Activated CD4-positive, alpha-beta memory T cell treated with anti-CD3 and anti-CD28 coated beads for 36 hours (primary cell): ENCODE measurements at regions not wholly inside any gene's neighbourhood (a gene's known extent, or its start where the extent isn't known, plus 50 kb on each side); places are given as distances from the start of the nearest gene placed in this dataset.
"Not testable (repeated sequence)": the region's sequence is repeated elsewhere in the genome, so short reads cannot be mapped to it uniquely, and the experiment has no call there.

Source experiments
- CTCF ChIA-PET: fragments of 350-600 bp; sonication (Branson Sonifier 250); formaldehyde crosslinking; loops from one replicate; lab custom pipeline; 2021; ENCODE audit warnings: antibody characterized with exemption, inconsistent platforms; lab: Charles Lee
- POLR2A ChIA-PET: fragments of 350-600 bp; sonication (Branson Sonifier 250); formaldehyde crosslinking; loops from one replicate; lab custom pipeline; 2021; ENCODE audit warnings: antibody characterized with exemption; lab: Charles Lee
- DNase-seq: peaks from one replicate; pipeline ENCODE4 v3.0.0-alpha.2; 2020
- H3K27ac Mint-ChIP-seq: one replicate; pipeline ENCODE4 v1.8.0; 2021; ENCODE audit warnings: mixed read lengths
- H3K27me3 Mint-ChIP-seq: one replicate; pipeline ENCODE4 v1.8.0; 2021; ENCODE audit warnings: mixed read lengths
- H3K36me3 Mint-ChIP-seq: one replicate; pipeline ENCODE4 v1.8.0; 2021; ENCODE audit warnings: mixed read lengths
- H3K4me1 Mint-ChIP-seq: one replicate; pipeline ENCODE4 v1.8.0; 2021; ENCODE audit warnings: low read depth, mixed read lengths
- H3K4me3 Mint-ChIP-seq: one replicate; pipeline ENCODE4 v1.8.0; 2021; ENCODE audit warnings: mild to moderate bottlenecking, mixed read lengths
- H3K9me3 Mint-ChIP-seq: one replicate; pipeline ENCODE4 v1.8.0; 2021; ENCODE audit warnings: mixed read lengths
- intact Hi-C: fragments of 100-400 bp; cut with micrococcal nuclease; formaldehyde crosslinking; loops from one replicate; pipeline ENCODE4 v1.15.1; 2023

- POLR2A ChIA-PET, result no interaction called here
Observed at GRCh38 chr11:92107331-92107730, 117.3 kb upstream of the FAT3 start.

GRCh38 chr11:92104349-92104748 lies 120.3 kb upstream of the FAT3 start:
- no peak for DNase-seq
- Mint-ChIP-seq H3K36me3 (no peaks in the 10 kb centered on the region), H3K27me3 (no peaks in the 10 kb centered on the region), H3K4me1 (no peaks in the 10 kb centered on the region), H3K4me3 (no peak overlapping the region), H3K27ac (no peak overlapping the region), H3K9me3 (no peaks in the 10 kb centered on the region)
- intact Hi-C loops, result no loop called here
- ChIA-PET CTCF (no interaction called here), POLR2A (no interaction called here)

More at GRCh38 chr11:92107331-92107730, 117.3 kb upstream of the FAT3 start:
- CTCF ChIA-PET, result no interaction called here
- intact Hi-C loops, result no loop called here
- no peaks in the 10 kb centered on the region for H3K36me3 Mint-ChIP-seq
- H3K4me3 Mint-ChIP-seq, result no peak overlapping the region
- no peak for DNase-seq
- no peaks in the 10 kb centered on the region for H3K27me3 Mint-ChIP-seq
- no peaks in the 10 kb centered on the region for H3K4me1 Mint-ChIP-seq
- H3K9me3 Mint-ChIP-seq, result peaks cover 3% of the 10 kb centered on the region
- no peak overlapping the region for H3K27ac Mint-ChIP-seq

GRCh38 chr11:92101920-92102319 lies 122.7 kb upstream of the FAT3 start:
- no peaks in the 10 kb centered on the region for H3K27me3 Mint-ChIP-seq
- no peak overlapping the region for H3K4me3 Mint-ChIP-seq
- no peak overlapping the region for H3K27ac Mint-ChIP-seq
- H3K36me3 Mint-ChIP-seq, result no peaks in the 10 kb centered on the region
- DNase-seq, result no peak
- intact Hi-C loops, result no loop called here
- POLR2A ChIA-PET, result no interaction called here
- peaks cover 5% of the 10 kb centered on the region for H3K9me3 Mint-ChIP-seq
- CTCF ChIA-PET, result no interaction called here
- no peaks in the 10 kb centered on the region for H3K4me1 Mint-ChIP-seq

GRCh38 chr11:92099183-92099582 lies 125.4 kb upstream of the FAT3 start:
- Mint-ChIP-seq H3K4me3 (no peak overlapping the region), H3K36me3 (no peaks in the 10 kb centered on the region), H3K27me3 (no peaks in the 10 kb centered on the region), H3K4me1 (no peaks in the 10 kb centered on the region), H3K27ac (no peak overlapping the region), H3K9me3 (peaks cover 9% of the 10 kb centered on the region)
- intact Hi-C loops, result no loop called here
- DNase-seq, result no peak
- CTCF ChIA-PET, result no interaction called here
- POLR2A ChIA-PET, result no interaction called here

- Mint-ChIP-seq H3K4me1 (no peaks in the 10 kb centered on the region), H3K36me3 (no peaks in the 10 kb centered on the region), H3K9me3 (peaks cover 13% of the 10 kb centered on the region), H3K27ac (no peak overlapping the region), H3K4me3 (no peak overlapping the region), H3K27me3 (no peaks in the 10 kb centered on the region)
- intact Hi-C loops, result no loop called here
- ChIA-PET CTCF (no interaction called here), POLR2A (no interaction called here)
- no peak for DNase-seq
Observed at GRCh38 chr11:92098172-92098571, 126.4 kb upstream of the FAT3 start.

GRCh38 chr11:92087725-92088537 lies 136.7 kb upstream of the FAT3 start:
- no peaks in the 10 kb centered on the region for H3K27me3 Mint-ChIP-seq
- no peak overlapping the region for H3K4me3 Mint-ChIP-seq
- H3K4me1 Mint-ChIP-seq, result no peaks in the 10 kb centered on the region
- H3K9me3 Mint-ChIP-seq, result peaks cover 19% of the 10 kb centered on the region
- no peak overlapping the region for H3K27ac Mint-ChIP-seq
- H3K36me3 Mint-ChIP-seq, result peaks cover 2% of the 10 kb centered on the region
- ChIA-PET POLR2A (no interaction called here), CTCF (no interaction called here)
- DNase-seq, result no peak
- intact Hi-C loops, result no loop called here

- H3K27me3 Mint-ChIP-seq, result no peaks in the 10 kb centered on the region
- H3K9me3 Mint-ChIP-seq, result peaks cover 15% of the 10 kb centered on the region
- H3K36me3 Mint-ChIP-seq, result no peaks in the 10 kb centered on the region
- H3K4me1 Mint-ChIP-seq, result no peaks in the 10 kb centered on the region
- H3K27ac Mint-ChIP-seq, result no peak overlapping the region
- ChIA-PET POLR2A (no interaction called here), CTCF (no interaction called here)
- intact Hi-C loops, result no loop called here
- no peak overlapping the region for H3K4me3 Mint-ChIP-seq
- no peak for DNase-seq
Observed at GRCh38 chr11:92083123-92083522, 141.5 kb upstream of the FAT3 start.

- H3K9me3 Mint-ChIP-seq, result peaks cover 15% of the 10 kb centered on the region
- intact Hi-C loops, result no loop called here
- DNase-seq, result no peak
- no peaks in the 10 kb centered on the region for H3K4me1 Mint-ChIP-seq
- POLR2A ChIA-PET, result no interaction called here
- no peak overlapping the region for H3K27ac Mint-ChIP-seq
- no peaks in the 10 kb centered on the region for H3K27me3 Mint-ChIP-seq
- CTCF ChIA-PET, result no interaction called here
- no peak overlapping the region for H3K4me3 Mint-ChIP-seq
- no peaks in the 10 kb centered on the region for H3K36me3 Mint-ChIP-seq
Observed at GRCh38 chr11:92082652-92083051, 142.0 kb upstream of the FAT3 start.

GRCh38 chr11:92074498-92074897 lies 150.1 kb upstream of the FAT3 start:
- H3K4me1 Mint-ChIP-seq, H3K27ac Mint-ChIP-seq, H3K27me3 Mint-ChIP-seq, DNase-seq, H3K4me3 Mint-ChIP-seq, CTCF ChIA-PET, intact Hi-C loops, H3K36me3 Mint-ChIP-seq, POLR2A ChIA-PET: not testable (repeated sequence)
- peaks cover 16% of the 10 kb centered on the region for H3K9me3 Mint-ChIP-seq

- H3K36me3 Mint-ChIP-seq, result no peaks in the 10 kb centered on the region
- ChIA-PET POLR2A (no interaction called here), CTCF (no interaction called here)
- DNase-seq, result no peak
- H3K4me3 Mint-ChIP-seq, result no peak overlapping the region
- intact Hi-C loops, result no loop called here
- no peaks in the 10 kb centered on the region for H3K27me3 Mint-ChIP-seq
- H3K4me1 Mint-ChIP-seq, result no peaks in the 10 kb centered on the region
- H3K9me3 Mint-ChIP-seq, result peaks cover 11% of the 10 kb centered on the region
- H3K27ac Mint-ChIP-seq, result no peak overlapping the region
Observed at GRCh38 chr11:92071660-92072059, 153.0 kb upstream of the FAT3 start.

GRCh38 chr11:92070026-92070889 lies 154.4 kb upstream of the FAT3 start:
- peaks cover 11% of the 10 kb centered on the region for H3K9me3 Mint-ChIP-seq
- no peak overlapping the region for H3K4me3 Mint-ChIP-seq
- no peaks in the 10 kb centered on the region for H3K36me3 Mint-ChIP-seq
- no peak overlapping the region for H3K27ac Mint-ChIP-seq
- H3K27me3 Mint-ChIP-seq, result no peaks in the 10 kb centered on the region
- no peak for DNase-seq
- intact Hi-C loops, result no loop called here
- CTCF ChIA-PET, result no interaction called here
- H3K4me1 Mint-ChIP-seq, result no peaks in the 10 kb centered on the region
- POLR2A ChIA-PET, result no interaction called here

- POLR2A ChIA-PET, result no interaction called here
- Mint-ChIP-seq H3K36me3 (no peaks in the 10 kb centered on the region), H3K9me3 (peaks cover 9% of the 10 kb centered on the region), H3K27me3 (no peaks in the 10 kb centered on the region), H3K27ac (no peak overlapping the region), H3K4me3 (no peak overlapping the region), H3K4me1 (no peaks in the 10 kb centered on the region)
- DNase-seq, result no peak
- CTCF ChIA-PET, result no interaction called here
- intact Hi-C loops, result no loop called here
Observed at GRCh38 chr11:92067016-92067415, 157.6 kb upstream of the FAT3 start.
